Nephron (organoid): ENCODE measurements at regions not wholly inside any gene's neighbourhood (a gene's known extent, or its start where the extent isn't known, plus 50 kb on each side); places are given as distances from the start of the nearest gene placed in this dataset.

Source experiments
- H3K27ac Mint-ChIP-seq, 3 experiments: 2 replicates each; pipeline ENCODE4 v1.8.0; 2020; ENCODE audit warnings: mixed read lengths in 3 of 3, mild to moderate bottlenecking in 2 of 3, moderate library complexity in 1 of 3
- H3K27me3 Mint-ChIP-seq: 2 replicates; pipeline ENCODE4 v1.8.0; 2021; ENCODE audit warnings: low read depth, mild to moderate bottlenecking, moderate library complexity, mixed read lengths
- H3K36me3 Mint-ChIP-seq: 2 replicates; pipeline ENCODE4 v1.8.0; 2020; ENCODE audit warnings: low read depth, mixed read lengths
- H3K4me1 Mint-ChIP-seq: 2 replicates; pipeline ENCODE4 v1.8.0; 2020; ENCODE audit warnings: mixed read lengths
- H3K4me3 Mint-ChIP-seq, 3 experiments: 2 replicates each; pipeline ENCODE4 v1.8.0; 2020; ENCODE audit warnings: mild to moderate bottlenecking in 3 of 3, mixed read lengths in 3 of 3, moderate library complexity in 2 of 3
- H3K9me3 Mint-ChIP-seq: 2 replicates; pipeline ENCODE4 v1.8.0; 2020; ENCODE audit warnings: mixed read lengths
- TF ChIP-seq, protein P1 (sequence below), 3 experiments: fragments of 200-600 bp; sonication (generic); IDR thresholded peaks; one replicate each; pipeline ENCODE4 v1.5.0; 2021; ENCODE audit warnings: antibody characterized with exemption in 3 of 3; ENCODE audit not compliant: unreplicated experiment in 3 of 3

DNA sequence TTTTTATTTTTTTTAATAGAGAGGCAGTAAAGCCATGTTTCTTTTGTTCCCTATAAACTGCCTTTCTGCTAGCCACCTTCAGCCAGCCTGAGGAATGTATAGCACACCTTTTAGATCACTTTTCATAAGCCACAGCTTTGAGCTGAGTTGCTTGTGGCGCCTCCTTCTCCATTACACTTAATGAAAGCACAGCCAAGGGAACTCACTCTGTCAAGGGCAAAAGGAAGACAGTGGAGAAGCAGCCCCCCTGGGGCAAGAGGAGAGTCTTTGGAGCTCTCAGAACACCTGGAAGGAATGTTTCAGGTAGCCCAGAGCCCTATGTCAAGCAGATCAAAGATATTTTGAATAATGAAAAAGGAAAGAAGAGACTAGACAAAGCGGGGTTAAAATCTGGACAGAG, 235.1 kb downstream of the CLIC5 start:
- Mint-ChIP-seq H3K27ac (no peak overlapping the region), H3K36me3 (no peaks in the 10 kb centered on the region)

DNA sequence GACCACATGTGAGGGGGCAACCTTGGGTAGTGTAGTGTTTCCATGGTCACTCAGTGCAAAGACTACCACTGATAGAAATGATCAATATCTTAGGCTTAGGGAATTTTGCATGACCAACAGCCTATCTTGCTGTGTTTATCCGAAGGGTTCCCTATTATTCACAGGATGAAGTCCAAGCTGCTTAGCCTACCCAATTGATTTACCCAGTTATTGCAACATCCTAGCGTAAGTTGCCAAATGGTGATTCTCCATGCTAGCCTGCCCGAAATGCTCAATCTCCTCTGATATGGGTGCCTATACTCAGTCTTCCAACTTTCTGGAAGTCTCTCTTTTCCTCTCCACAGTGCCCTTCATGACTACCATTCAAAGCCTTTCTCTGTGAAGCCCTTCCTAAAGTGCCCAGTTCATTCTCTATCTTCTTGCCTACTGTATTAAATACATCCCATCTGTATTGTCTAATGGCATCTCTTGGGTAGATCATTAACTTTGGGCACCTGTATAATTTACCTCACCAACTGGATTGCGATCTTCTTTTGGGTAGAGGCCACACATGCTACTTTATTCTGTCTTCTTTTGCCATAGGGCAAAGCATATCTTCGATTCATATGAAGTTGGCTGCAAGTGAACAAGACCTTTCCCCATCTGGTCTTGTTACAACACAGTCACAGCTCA, 240.5 kb downstream of the CLIC5 start:
- peaks cover 17% of the 10 kb centered on the region for H3K27me3 Mint-ChIP-seq
- TF ChIP-seq, protein P1, sequence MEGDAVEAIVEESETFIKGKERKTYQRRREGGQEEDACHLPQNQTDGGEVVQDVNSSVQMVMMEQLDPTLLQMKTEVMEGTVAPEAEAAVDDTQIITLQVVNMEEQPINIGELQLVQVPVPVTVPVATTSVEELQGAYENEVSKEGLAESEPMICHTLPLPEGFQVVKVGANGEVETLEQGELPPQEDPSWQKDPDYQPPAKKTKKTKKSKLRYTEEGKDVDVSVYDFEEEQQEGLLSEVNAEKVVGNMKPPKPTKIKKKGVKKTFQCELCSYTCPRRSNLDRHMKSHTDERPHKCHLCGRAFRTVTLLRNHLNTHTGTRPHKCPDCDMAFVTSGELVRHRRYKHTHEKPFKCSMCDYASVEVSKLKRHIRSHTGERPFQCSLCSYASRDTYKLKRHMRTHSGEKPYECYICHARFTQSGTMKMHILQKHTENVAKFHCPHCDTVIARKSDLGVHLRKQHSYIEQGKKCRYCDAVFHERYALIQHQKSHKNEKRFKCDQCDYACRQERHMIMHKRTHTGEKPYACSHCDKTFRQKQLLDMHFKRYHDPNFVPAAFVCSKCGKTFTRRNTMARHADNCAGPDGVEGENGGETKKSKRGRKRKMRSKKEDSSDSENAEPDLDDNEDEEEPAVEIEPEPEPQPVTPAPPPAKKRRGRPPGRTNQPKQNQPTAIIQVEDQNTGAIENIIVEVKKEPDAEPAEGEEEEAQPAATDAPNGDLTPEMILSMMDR (IDR thresholded peaks at IDR 0.05; ENCODE audit: unreplicated experiment in 3 of 3), result no peak
- no peak overlapping the region for H3K27ac Mint-ChIP-seq

More for the DNA sequence above, 235.1 kb downstream of the CLIC5 start:
- Mint-ChIP-seq H3K4me3 (no peak overlapping the region), H3K27me3 (peaks cover 17% of the 10 kb centered on the region), H3K4me1 (peaks cover 10% of the 10 kb centered on the region), H3K9me3 (no peaks in the 10 kb centered on the region)
- TF ChIP-seq, protein P1 (IDR thresholded peaks at IDR 0.05; ENCODE audit: unreplicated experiment in 3 of 3), result no peak

DNA sequence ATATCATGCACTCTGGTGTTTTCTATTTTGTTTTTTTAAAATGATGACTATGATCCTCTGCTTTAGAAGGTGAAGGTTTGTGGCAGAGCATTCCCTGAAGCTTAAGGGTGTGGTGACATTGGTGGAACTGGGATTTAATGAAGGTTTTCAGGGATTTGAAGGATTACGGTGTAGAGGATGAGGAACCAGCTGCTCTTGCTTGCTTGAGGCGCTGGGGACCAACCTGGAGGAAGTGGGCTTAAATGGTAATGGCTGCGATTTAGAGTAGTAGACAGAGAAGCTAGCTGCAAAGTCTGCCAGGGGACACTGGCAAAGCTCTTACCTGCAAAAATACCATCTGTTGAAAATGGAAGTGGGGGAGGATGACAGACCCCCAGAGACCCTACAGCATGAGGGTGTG, 241.8 kb downstream of the CLIC5 start:
- Mint-ChIP-seq H3K36me3 (no peaks in the 10 kb centered on the region), H3K4me1 (no peaks in the 10 kb centered on the region), H3K4me3 (no peak overlapping the region), H3K9me3 (peaks cover 10% of the 10 kb centered on the region), H3K27me3 (peaks cover 17% of the 10 kb centered on the region), H3K27ac (no peak overlapping the region)
- TF ChIP-seq, protein P1 (IDR thresholded peaks at IDR 0.05; ENCODE audit: unreplicated experiment in 3 of 3), result no peak

More for the DNA sequence above, 240.5 kb downstream of the CLIC5 start:
- Mint-ChIP-seq H3K36me3 (no peaks in the 10 kb centered on the region), H3K9me3 (no peaks in the 10 kb centered on the region), H3K4me1 (no peaks in the 10 kb centered on the region), H3K4me3 (no peak overlapping the region)

DNA sequence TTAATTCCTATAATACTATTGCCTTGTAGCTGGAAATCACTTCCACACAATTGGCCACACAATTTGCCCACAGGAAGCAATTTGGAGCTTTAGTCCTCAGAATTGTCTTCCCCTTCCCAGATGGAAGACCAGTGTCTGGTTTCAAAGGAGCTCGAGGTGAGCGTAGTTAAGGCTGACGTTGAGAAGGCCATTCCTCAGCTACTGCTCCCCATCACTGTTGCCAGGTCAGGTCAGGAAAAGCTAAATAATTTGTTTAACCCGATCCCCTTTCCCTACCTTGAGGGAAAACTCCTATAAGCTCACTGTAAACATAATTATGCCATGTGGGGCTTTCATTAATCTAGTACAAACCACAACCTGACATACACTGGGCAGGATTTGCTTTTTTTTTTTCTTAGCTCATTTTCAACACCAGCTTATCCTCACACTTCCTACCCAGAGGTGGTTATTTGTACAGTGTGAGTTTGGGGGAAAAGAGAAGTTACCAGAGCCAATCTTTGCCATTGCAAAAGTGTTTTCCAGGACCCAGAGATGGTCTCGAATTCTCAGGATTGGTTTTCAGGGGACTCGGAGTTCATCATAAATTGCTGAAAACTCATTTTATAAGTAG, 242.7 kb downstream of the CLIC5 start:
- no peaks in the 10 kb centered on the region for H3K4me1 Mint-ChIP-seq
- H3K9me3 Mint-ChIP-seq, result peaks cover 10% of the 10 kb centered on the region
- peaks cover 17% of the 10 kb centered on the region for H3K27me3 Mint-ChIP-seq
- H3K27ac Mint-ChIP-seq, result no peak overlapping the region
- no peaks in the 10 kb centered on the region for H3K36me3 Mint-ChIP-seq
- no peak overlapping the region for H3K4me3 Mint-ChIP-seq
- TF ChIP-seq, protein P1 (IDR thresholded peaks at IDR 0.05; ENCODE audit: unreplicated experiment in 3 of 3), result no peak

DNA sequence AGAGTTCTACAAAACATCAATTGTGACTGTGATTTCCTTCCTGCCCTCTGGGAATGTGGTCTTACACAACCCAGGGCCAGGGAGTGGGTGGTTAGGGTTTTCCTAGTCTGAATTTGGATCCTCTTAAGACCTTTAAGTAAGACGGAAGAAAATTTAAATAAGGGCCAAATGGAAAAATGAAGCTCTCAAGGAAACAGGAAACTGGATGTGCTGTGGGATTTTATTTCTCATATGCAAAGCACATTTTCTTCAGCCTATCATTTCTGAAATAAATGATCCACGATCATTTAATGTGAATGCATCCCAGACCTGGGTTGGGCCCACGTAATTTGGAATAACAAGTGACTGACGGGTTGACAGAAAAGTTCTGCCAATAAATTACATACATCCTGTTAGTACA, 243.6 kb downstream of the CLIC5 start:
- no peaks in the 10 kb centered on the region for H3K36me3 Mint-ChIP-seq

More for the DNA sequence above, 243.6 kb downstream of the CLIC5 start:
- TF ChIP-seq, protein P1 (IDR thresholded peaks at IDR 0.05; ENCODE audit: unreplicated experiment in 3 of 3), result no peak
- H3K27ac Mint-ChIP-seq, result no peak overlapping the region
- H3K27me3 Mint-ChIP-seq, result peaks cover 17% of the 10 kb centered on the region
- H3K9me3 Mint-ChIP-seq, result peaks cover 17% of the 10 kb centered on the region
- no peak overlapping the region for H3K4me3 Mint-ChIP-seq
- no peaks in the 10 kb centered on the region for H3K4me1 Mint-ChIP-seq
